GM12878 (cell line): ENCODE measurements at regions not wholly inside any gene's neighbourhood (a gene's known extent, or its start where the extent isn't known, plus 50 kb on each side); places are given as distances from the start of the nearest gene placed in this dataset.

ENCODE experiments used
- CTCF ChIP-seq, 3 experiments: IDR thresholded peaks in 2 of 3; conservative IDR thresholded peaks in 1 of 3; 2 replicates each; pipeline ENCODE4 v1.5.1; 2011; ENCODE audit warnings: low read depth in 3 of 3, low read length in 3 of 3, mild to moderate bottlenecking in 3 of 3, control low read depth in 2 of 3, moderate library complexity in 2 of 3, inconsistent platforms in 1 of 3, mixed read lengths in 1 of 3; ENCODE audit not compliant: control insufficient read depth in 2 of 3, insufficient read depth in 1 of 3; ENCODE audit errors: extremely low read depth in 1 of 3
- EGR1 ChIP-seq, 2 experiments: IDR thresholded peaks; 1 replicate in 1 of 2; 2 replicates in 1 of 2; pipeline ENCODE4 v1.6.1; 2011 to 2012; ENCODE audit warnings: low read depth in 2 of 2, low read length in 2 of 2, borderline replicate concordance in 1 of 2, mild to moderate bottlenecking in 1 of 2, moderate library complexity in 1 of 2
- KAT2A ChIP-seq: conservative IDR thresholded peaks from 2 replicates; pipeline ENCODE4 v1.6.1; 2011; ENCODE audit warnings: low read depth, low read length; ENCODE audit not compliant: control insufficient read depth
- KDM1A ChIP-seq: fragments of 200-600 bp; sonication (generic); IDR thresholded peaks from 2 replicates; pipeline ENCODE4 v1.6.1; 2016; ENCODE audit warnings: borderline replicate concordance
- NR2C2 ChIP-seq: IDR thresholded peaks from 2 replicates; pipeline ENCODE4 v1.6.1; 2011; ENCODE audit warnings: borderline replicate concordance, low read depth; ENCODE audit not compliant: control insufficient read depth, insufficient read length
- POLR2A ChIP-seq: IDR thresholded peaks from 2 replicates; pipeline ENCODE4 v1.6.1; 2011; ENCODE audit warnings: low read depth, mild to moderate bottlenecking, low read length
- POLR2AphosphoS5 ChIP-seq: IDR thresholded peaks from 2 replicates; pipeline ENCODE4 v1.6.1; 2011; ENCODE audit warnings: mild to moderate bottlenecking, low read length, inconsistent platforms
- RELA ChIP-seq: fragments of 450-650 bp; IDR thresholded peaks from 2 replicates; pipeline ENCODE4 v1.8.0; 2014; ENCODE audit warnings: borderline replicate concordance; ENCODE audit not compliant: partially characterized antibody
- SRF ChIP-seq, 2 experiments: IDR thresholded peaks; 2 replicates each; pipeline ENCODE4 v1.6.1; 2011; ENCODE audit warnings: low read depth in 2 of 2, low read length in 2 of 2, mild to moderate bottlenecking in 1 of 2, moderate library complexity in 1 of 2
- TF ChIP-seq, protein P1 (sequence below): IDR thresholded peaks from 2 replicates; pipeline ENCODE4 v1.6.1; 2011; ENCODE audit warnings: low read depth, mild to moderate bottlenecking, low read length, moderate library complexity, borderline replicate concordance; ENCODE audit errors: extremely low read depth

DNA sequence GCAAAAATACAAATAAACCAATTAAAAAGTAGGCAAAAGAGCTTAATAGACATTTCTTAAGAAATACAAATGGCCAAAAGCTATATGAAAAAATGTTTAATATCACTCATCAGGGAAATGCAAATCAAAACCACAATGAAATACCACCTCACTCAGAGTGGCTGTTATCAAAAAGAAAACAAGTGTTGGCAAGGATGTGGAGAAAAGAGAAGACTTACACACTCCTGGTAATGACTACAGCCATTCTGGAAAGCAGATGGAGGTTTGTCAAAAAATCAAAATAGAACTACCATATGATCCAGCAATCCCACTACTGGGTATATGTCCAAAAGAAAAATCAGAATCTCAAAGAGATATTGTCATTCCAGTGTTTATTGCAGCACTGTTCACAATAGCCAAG lies 223.5 kb upstream of the SLC10A2 start:
- no peak for TF ChIP-seq POLR2A
- no peak for TF ChIP-seq NR2C2
- no peak for TF ChIP-seq RELA
- TF ChIP-seq, protein P1, sequence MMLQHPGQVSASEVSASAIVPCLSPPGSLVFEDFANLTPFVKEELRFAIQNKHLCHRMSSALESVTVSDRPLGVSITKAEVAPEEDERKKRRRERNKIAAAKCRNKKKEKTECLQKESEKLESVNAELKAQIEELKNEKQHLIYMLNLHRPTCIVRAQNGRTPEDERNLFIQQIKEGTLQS, result no peak
- TF ChIP-seq CTCF (IDR thresholded peaks at IDR 0.05 in 2 of 3, conservative IDR thresholded peaks at IDR 0.05 in 1 of 3; ENCODE audit: control insufficient read depth in 2 of 3, extremely low read depth in 1 of 3, insufficient read depth in 1 of 3, low read depth in 3 of 3, low read length in 3 of 3), result no peak
- TF ChIP-seq POLR2AphosphoS5, result no peak
- TF ChIP-seq EGR1 (IDR thresholded peaks at IDR 0.05; ENCODE audit: borderline replicate concordance in 1 of 2, low read depth in 2 of 2, low read length in 2 of 2), result no peak
- TF ChIP-seq SRF (IDR thresholded peaks at IDR 0.05; ENCODE audit: low read depth in 2 of 2, low read length in 2 of 2), result no peak
- TF ChIP-seq KAT2A, result no peak
- no peak for TF ChIP-seq KDM1A
